GM19468 (cell line): ENCODE measurements at regions not wholly inside any gene's neighbourhood (a gene's known extent, or its start where the extent isn't known, plus 50 kb on each side); places are given as distances from the start of the nearest gene placed in this dataset.
"Not testable (repeated sequence)": the region's sequence is repeated elsewhere in the genome, so short reads cannot be mapped to it uniquely, and the experiment has no call there.

Source experiments
- ATAC-seq: cut with Tn5 transposase; IDR thresholded peaks from one replicate; pipeline ENCODE4 v1.9.1; 2021; ENCODE audit warnings: mild to moderate bottlenecking, moderate library complexity, moderate number of reproducible peaks; ENCODE audit not compliant: unreplicated experiment; ENCODE audit errors: extremely low read depth

DNA sequence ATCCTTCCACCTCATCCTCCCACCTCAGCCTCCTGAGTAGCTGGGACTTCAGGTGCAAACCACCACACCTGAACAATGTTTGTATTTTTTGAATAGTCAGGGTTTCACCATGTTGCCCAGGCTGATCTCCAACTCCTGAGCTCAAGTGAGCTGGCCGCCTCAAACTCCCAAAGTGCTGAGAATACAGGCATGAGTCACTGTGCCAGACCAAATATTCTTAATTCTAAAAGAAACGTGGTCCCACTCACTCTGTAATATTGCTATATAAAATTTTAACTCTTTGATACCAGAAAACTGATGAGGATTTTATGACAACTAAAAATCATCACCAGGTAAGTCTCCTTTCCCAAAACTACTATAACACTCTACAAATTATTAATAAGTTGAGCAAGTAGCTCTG, 716.8 kb upstream of the GJE1 start:
- ATAC-seq = no peak

DNA sequence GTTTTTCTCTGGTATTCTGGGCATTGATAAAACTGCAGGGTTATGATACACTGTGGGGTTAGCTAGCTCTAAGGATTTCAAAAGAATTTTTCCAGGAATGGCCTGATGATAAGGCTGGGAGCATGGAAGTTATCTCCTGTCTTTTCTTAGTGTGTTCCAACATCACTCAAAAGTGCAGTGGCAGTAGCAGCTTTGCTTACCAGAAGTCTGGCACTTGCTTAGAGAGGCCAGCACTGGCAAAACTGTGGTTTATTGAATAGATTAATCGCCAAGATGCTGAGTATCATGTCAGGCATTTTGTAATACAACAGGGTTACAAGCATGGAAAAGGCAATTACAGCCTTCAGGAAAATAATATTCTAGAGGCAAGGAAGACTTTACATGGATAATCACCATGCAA, 719.5 kb upstream of the GJE1 start:
- no peak for ATAC-seq

DNA sequence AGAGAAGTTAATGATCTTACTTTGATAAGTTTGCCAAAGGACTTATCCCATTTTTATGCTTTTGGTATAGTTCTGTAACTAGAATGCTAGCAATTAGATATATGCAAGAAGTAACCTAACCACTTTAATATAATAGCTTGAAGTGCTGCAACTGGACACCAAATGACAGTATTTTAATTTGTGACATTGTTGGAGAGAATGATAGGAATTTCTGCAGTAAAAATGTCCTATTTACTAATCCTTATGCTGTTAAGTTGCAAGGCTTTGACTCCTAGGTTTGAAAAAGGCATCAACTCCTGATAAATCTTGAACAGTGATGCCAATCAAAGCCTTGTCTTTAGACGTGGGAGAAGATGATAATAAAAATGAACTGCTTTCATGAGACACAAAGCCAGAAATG, 726.0 kb upstream of the GJE1 start:
- ATAC-seq = no peak

DNA sequence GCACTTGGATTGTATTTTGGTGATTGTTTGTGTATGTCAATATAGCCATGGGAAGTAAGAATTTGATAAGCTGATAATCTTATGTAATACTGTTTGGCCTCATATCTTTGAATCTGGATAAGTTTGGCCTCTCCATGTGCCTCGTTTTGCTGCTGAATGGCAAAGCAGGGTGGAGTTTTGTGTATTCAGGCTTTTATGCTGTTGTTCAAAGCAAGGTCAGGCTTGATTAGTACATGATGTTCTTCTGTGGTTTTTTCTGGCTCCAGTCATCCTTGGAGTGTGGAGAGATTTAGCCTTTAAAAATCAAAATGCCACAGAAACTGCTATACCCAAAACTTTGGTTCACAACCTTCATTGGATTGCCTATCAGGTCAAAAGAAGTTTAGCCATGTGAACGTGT, 728.9 kb upstream of the GJE1 start:
- ATAC-seq = no peak

DNA sequence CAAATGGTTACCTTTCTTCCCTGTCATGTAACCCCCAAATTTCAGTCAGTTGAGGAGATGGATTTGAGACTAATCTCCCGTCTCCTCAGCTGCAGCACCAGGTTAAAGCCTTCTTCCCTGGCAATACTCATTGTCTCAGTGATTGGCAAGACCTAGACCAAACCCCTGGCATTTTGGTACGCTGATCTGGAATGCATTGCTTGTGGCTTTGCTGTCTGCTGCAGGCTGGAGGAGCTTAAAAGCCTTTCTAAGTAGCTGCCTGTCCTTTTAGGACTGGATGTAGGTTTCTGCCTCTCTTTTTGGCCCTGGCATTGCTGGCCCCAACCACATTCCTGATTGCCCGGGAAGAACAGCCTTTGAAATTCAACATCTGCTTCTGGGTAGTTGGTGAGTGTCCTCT, 729.6 kb upstream of the GJE1 start:
- no peak for ATAC-seq

DNA sequence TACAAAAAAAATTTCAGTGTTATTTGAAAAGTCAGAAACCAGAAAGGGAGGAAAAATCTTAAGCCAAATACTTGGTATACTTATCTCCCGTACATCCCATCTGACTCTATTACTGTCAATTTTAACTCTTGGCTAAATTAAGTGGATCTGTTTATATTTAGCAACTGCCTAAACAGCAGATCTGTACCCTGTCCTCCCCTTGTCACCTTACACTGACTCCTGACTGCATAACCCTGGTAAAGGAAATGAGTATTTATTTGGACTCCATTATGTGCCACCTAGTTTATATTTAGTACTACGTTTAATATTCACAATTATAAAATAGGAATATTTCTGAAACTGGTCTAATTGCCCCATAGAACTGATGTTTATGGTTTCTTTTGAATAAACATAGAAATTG, 730.2 kb upstream of the GJE1 start:
- ATAC-seq = no peak

DNA sequence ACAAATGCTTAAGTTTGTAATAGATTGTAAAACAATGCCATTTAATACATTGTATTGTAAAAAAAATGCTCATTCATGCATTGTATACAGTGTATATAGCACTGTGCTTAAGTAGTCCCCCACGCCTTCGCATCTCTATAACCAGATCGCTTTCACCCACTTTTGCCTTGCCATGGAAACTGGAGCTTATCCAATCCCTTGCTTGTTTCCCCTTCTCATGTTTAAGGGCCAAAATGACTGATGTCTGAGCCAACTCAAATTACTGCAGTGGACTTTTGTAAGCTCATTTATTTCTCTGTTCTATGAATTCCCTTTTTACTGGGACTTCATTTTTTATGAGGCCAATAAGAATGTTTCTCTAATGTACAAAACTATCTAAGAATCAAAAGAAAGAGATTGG, 730.9 kb upstream of the GJE1 start:
- no peak for ATAC-seq

DNA sequence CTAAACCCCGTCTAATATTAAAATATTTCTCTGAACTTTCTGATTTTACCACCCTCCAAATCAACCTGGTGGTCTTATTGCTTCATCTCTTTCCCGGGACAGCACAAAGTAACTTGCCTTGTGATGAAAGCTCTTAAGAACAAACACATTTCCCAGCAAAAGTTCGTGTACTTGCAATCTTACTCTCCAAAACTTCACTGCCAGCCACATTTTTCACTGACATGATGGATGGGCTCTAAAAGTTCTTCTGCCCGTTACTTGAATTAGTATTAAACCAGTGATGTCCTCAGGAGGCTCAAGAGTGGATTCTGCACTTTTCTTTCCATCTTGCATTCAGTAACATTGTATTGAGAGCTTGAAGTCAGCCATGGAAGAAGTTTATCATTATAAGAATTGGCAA, 731.6 kb upstream of the GJE1 start:
- no peak for ATAC-seq

DNA sequence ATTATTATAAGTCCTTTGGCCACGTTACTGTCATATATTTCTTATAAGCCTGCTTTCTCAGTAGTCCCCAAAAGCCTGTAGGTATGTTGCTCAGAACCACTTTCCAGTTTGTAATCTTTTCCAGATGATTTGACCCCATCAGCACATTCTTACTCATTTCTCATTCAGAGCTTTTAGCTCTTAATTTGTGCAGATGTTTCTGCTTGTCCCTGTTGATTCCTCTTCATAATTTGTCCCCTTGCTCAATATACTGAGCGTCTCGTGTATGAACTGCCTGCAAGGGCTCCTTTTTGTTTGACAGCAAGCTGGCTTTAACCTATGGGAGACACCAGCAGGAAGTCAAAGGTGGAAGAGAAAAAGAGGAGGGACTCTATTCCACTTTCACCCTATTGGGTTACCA, 733.8 kb upstream of the GJE1 start:
- ATAC-seq = no peak

DNA sequence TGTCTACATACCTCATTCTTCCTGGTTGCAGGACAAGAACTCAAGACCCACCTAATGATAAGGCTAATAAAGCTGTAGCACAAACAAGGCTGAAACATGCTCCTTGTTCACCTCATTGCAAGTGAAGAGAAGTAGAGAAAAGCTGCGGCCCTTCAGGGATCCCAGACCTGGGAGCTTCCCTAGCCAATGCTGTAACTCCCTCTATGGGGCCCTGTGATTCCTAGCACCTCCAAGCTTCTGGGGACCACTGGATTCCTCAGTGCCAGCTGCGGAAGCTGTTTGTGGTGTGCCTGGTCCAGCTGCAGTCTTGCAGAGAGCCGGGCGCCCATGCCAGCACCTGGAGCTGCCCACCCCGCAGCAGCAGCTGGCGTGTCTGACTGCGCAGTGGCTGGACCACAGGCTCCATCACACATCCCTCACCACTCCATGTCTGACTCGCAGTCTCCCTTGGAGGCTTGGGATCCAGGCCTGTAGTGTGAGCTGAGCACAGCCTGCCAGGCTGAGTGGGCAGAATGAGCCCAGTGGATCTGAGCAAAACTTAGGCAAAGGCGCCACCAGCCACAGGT, 737.2 kb upstream of the GJE1 start:
- ATAC-seq = no peak

DNA sequence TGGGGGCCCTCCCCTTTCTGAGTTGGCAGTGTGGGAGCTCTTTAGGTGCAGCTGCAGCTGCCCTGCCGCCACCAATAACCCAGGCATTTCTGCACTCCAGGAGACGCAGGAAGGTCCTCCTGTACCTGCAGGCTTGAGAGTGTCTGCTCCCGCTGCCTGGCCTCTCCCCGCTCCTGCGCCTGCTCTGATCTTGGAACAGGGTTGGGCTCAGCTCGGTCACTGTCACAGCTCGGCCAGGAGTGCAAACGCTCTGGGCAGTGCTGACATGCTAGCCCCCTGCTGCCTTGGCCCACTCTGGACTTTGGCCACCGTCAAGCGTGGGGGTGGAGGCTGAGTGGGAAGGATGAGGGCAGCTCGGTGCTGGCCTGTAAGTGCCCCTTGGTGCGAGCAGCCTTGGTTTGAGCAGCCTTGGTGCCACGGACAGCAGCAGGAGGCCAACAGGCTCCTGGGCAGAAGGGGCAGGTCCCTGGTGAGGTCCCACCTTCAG, 738.1 kb upstream of the GJE1 start:
- no peak for ATAC-seq

DNA sequence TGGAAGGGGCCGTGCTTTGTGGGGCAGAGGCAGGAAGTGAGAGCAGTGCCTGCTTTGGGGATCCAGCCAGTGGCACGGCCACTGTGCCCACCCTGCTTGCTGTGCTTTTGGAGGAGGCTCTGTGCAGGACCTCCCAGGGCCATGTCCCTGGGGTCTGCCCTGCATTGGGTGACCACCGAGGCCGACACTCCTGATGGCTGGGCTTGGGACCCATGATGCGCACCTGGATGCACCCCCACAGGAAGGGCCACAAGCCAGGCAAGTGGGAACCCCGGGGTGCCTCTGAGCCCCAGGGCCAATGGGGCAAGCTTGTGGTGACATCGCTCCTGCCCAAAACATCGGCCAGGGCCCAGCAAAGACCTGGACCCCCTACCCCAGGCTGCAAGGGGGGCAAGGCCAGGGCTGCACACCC, 738.6 kb upstream of the GJE1 start:
- no peak for ATAC-seq

DNA sequence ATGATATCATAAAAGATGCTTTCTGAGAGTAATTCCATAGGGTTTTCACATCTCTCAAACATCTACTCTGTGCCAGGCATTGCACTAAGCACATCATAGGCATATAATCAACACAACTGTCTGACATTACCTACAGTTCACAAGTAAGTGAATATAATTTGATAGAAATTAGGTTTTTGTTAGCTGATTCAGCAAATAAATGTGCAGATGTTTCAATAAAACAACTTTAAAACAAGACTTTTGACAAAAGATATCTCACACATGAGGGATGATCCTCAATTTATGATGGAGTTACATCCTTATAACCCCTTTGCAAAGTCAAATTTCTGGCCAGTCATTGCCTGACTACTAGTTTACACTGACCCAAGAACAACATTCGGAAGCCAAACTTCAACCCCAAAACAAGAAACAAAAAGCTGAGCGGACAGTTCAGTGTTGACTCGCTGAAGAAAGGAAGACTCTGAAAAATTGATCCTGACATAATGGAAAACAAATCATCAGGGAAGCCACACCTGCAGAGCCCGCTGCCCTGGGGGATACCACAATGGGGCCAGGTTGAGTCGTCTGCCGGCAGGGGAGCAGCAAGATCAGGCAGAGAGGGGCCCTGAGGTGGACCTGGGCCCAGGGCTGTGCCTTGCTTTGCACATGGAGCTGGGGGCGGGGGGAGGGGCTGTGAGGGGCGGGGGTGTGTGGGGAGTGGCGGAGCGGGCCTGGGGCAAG, 739.2 kb upstream of the GJE1 start:
- no peak for ATAC-seq

DNA sequence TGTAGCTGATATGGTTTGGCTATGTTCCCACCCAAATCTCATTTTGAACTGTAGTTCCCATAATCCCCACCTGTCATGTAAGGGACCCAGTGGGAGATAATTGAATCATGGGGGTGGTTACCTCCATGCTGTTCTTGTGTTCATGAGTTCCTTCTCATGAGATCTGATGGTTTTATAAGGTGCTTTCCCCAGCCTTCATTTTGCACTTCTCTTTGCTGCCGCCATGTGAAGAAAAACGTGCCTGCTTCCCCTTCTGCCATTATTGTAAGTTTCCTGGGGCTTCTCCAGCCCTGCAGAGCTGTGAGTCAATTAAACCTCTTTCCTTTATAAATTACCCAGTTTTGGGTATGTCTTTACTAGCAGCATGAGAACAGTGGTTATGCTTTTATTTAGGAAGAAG, 741.6 kb upstream of the GJE1 start:
- not testable (repeated sequence) for ATAC-seq

DNA sequence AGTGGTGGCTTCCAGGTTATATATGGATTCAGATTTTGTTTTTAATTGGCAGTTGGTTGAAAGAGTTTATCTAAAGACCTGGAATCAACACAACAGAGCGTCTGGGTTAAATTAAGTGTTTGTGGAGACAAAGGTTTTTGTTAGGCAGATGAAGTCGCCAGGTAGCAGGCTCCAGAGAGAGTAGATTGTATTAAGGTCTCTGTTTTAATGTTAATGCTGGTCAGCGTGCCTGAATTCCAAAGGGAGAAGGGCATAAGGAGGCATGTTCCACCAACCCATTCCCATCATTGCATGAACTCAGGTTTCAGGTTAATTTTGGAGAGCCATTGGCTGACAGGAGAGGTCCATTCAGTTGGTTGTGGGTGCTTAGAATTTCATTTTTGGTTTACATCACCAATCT, 744.1 kb upstream of the GJE1 start:
- no peak for ATAC-seq

DNA sequence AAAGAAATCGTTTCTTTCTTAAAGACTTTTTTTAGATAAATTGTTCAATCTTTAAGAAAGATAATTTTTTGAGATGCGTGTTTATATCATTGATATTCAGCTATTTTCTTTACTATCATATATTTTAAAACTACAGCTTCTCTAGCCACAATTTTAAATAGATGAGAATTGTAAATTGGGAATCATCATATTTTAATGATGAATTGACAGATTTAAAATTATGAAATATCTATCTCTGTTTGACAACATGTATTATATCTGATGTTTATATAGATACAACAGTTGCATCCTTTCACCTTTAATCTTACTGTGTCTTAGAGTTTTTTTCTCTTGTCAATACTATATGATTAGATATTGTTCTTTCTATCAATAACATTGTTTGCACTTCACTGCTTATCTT, 762.3 kb upstream of the GJE1 start:
- ATAC-seq = no peak

DNA sequence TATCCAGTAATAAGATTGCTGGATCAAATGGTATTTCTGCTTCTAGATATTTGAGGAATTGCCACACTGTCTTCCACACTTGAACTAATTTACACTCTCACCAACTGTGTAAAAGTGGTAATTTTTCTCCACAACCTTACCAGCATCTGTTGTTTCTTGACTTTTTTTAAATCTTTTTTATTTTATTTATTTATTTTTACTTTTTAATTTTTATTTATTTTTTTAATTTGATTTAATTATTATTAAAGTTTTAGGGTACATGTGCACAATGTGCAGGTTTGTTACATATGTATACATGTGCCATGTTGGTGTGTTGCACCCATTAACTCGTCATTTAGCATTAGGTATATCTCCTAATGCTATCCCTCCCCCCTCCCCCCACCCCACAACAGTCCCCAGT, 765.9 kb upstream of the GJE1 start:
- ATAC-seq = not testable (repeated sequence)

DNA sequence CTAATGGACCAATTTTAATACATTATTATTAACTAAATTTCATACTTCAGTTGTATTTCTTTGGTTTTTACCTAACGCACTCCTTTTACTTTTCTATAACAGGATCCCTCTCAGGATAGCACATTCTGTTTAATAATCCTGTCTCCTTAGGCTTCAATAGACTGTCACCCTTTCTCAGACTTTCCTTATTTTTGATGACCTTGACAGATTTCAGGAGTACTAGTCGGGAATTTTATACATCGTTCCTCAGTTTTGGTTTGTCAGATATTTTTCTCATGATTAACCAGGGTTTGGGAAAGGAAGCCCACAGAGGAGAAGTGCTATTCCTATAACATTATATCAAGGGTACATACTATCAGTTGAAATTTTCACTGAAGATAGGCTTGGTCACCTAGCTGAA, 768.0 kb upstream of the GJE1 start:
- no peak for ATAC-seq

DNA sequence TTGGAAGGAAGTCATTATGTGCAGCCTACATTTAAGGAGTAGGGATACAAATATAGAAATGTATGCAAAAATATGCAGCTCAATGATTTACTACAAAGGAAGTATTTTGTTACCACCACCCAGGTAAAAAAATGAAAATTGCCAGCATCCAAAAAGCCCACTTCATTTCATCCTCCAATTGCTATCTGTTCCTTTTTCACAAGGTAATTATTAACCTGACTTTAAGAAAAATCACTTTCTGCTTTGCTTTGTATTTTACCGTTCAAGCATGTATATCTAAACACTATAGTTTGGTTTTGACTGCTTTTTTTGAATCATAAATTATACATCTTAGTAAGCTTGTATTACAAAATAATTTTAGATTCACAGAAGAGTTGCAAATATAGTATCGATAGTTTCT, 768.5 kb upstream of the GJE1 start:
- ATAC-seq = no peak

DNA sequence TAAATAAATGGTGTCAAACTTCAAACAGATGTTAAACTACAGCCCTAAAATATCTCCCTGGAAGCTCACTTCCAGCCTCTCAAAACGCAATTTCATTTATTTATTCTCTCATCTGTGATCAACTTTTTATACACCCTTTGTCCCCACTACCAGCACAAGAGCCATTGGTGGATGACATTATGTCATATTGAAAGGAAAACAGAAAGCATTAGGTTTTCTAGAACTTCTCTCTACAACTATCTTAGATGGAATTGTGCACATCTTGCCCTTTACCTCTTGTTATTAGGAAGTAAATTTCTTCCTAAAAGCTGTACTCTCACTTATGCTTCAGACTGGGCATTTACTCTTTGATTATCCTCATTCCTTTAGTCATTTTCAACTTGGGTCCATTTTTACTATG, 771.2 kb upstream of the GJE1 start:
- ATAC-seq = no peak

DNA sequence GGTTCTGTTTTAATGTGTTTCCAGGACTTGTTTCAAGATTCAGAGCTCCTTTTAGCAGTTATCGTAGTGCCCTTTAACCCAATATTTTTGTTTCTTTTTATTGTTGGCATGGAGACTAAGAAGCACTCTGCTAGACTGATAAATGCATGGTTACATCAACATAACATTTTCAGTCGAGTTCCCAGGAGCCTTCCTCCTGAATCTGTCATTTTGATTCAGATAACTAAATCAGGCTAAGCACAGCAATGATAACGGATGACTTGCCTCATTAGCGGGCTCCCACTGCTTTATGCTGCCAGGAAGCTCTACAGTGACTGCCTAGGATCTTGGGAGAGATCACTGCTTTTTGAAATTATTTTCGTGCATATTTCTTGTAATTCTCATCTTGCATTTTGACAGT, 772.8 kb upstream of the GJE1 start:
- no peak for ATAC-seq
